D341Med (cell line): ENCODE measurements at regions not wholly inside any gene's neighbourhood (a gene's known extent, or its start where the extent isn't known, plus 50 kb on each side); places are given as distances from the start of the nearest gene placed in this dataset.
"Not testable (repeated sequence)": the region's sequence is repeated elsewhere in the genome, so short reads cannot be mapped to it uniquely, and the experiment has no call there.

Experiments
- DNase-seq: peaks from one replicate; pipeline ENCODE4 v3.0.0; 2012; ENCODE audit warnings: low spot score

- not testable (repeated sequence) for DNase-seq
These were observed 53.5 kb upstream of the JADE2 start for GRCh38 chr5:134471858-134472449.

- DNase-seq, result no peak
These were observed 56.5 kb upstream of the JADE2 start for GRCh38 chr5:134468921-134469400.

- DNase-seq, result no peak
These were observed 55.5 kb upstream of the CDKN2AIPNL start for GRCh38 chr5:134467231-134467630.

- DNase-seq, result peak; percentile 89
These were observed 54.8 kb upstream of the CDKN2AIPNL start for GRCh38 chr5:134466241-134467069.

GRCh38 chr5:134465816-134466240 lies 54.1 kb upstream of the CDKN2AIPNL start:
- DNase-seq, result peak; percentile 95

GRCh38 chr5:134464988-134465815 lies 53.5 kb upstream of the CDKN2AIPNL start:
- DNase-seq, result no peak

GRCh38 chr5:134463991-134464760 lies 52.5 kb upstream of the CDKN2AIPNL start:
- no peak for DNase-seq

GRCh38 chr5:134463176-134463720 lies 51.6 kb upstream of the CDKN2AIPNL start:
- DNase-seq, result no peak

GRCh38 chr5:134462761-134463160 lies 51.1 kb upstream of the CDKN2AIPNL start:
- peak; percentile 5 for DNase-seq

- DNase-seq, result no peak
These were observed 50.4 kb upstream of the CDKN2AIPNL start for GRCh38 chr5:134462047-134462575.
